ENCODE measurements at regions not wholly inside any gene's neighbourhood (a gene's known extent, or its start where the extent isn't known, plus 50 kb on each side); places are given as distances from the start of the nearest gene placed in this dataset.

GRCh38 chr1:70864302-70864701 is 183.3 kb downstream of the PTGER3 start:
- no peak for DNase-seq (ENCODE audit: low read depth)
- H3K4me3 ChIP-seq (ENCODE audit: low read length) = no peak overlapping the region
- no peak for TF ChIP-seq CTCF (conservative IDR thresholded peaks at IDR 0.05; ENCODE audit: low read depth, low read length)

GRCh38 chr1:70866542-70867264 is 180.9 kb downstream of the PTGER3 start:
- no peak overlapping the region for H3K4me3 ChIP-seq (ENCODE audit: low read length)
- TF ChIP-seq CTCF (conservative IDR thresholded peaks at IDR 0.05; ENCODE audit: low read depth, low read length) = no peak
- no peak for DNase-seq (ENCODE audit: low read depth)

- no peak for DNase-seq (ENCODE audit: low read depth)
- no peak overlapping the region for H3K4me3 ChIP-seq (ENCODE audit: low read length)
- TF ChIP-seq CTCF (conservative IDR thresholded peaks at IDR 0.05; ENCODE audit: low read depth, low read length) = no peak
Measured at GRCh38 chr1:70871790-70872189, 175.8 kb downstream of the PTGER3 start.

- DNase-seq (ENCODE audit: low read depth) = no peak
- TF ChIP-seq CTCF (conservative IDR thresholded peaks at IDR 0.05; ENCODE audit: low read depth, low read length) = no peak
- H3K4me3 ChIP-seq (ENCODE audit: low read length) = no peak overlapping the region
Measured at GRCh38 chr1:70874063-70874462, 173.6 kb downstream of the PTGER3 start.

- no peak for DNase-seq (ENCODE audit: low read depth)
- no peak for TF ChIP-seq CTCF (conservative IDR thresholded peaks at IDR 0.05; ENCODE audit: low read depth, low read length)
- no peak overlapping the region for H3K4me3 ChIP-seq (ENCODE audit: low read length)
Measured at GRCh38 chr1:70874818-70875217, 172.8 kb downstream of the PTGER3 start.

- TF ChIP-seq CTCF (conservative IDR thresholded peaks at IDR 0.05; ENCODE audit: low read depth, low read length) = no peak
- no peak overlapping the region for H3K4me3 ChIP-seq (ENCODE audit: low read length)
- no peak for DNase-seq (ENCODE audit: low read depth)
Measured at GRCh38 chr1:70877343-70877742, 170.3 kb downstream of the PTGER3 start.

- peak; percentile 6 for DNase-seq (ENCODE audit: low read depth)
- no peak overlapping the region for H3K4me3 ChIP-seq (ENCODE audit: low read length)
- no peak for TF ChIP-seq CTCF (conservative IDR thresholded peaks at IDR 0.05; ENCODE audit: low read depth, low read length)
Measured at GRCh38 chr1:70887936-70888335, 159.7 kb downstream of the PTGER3 start.
